Natural killer cell (primary cell): ENCODE measurements at regions not wholly inside any gene's neighbourhood (a gene's known extent, or its start where the extent isn't known, plus 50 kb on each side); places are given as distances from the start of the nearest gene placed in this dataset.
"Not testable (repeated sequence)": the region's sequence is repeated elsewhere in the genome, so short reads cannot be mapped to it uniquely, and the experiment has no call there.

Source experiments
- ATAC-seq, 3 donors: fragments of 150-1000 bp in 2 of 3; fragments of 200-7000 bp in 1 of 3; cut with Tn5 transposase; 1 replicate in 1 of 3; 2 replicates in 2 of 3; pipeline ENCODE4 v1.10.0; 2021; ENCODE audit warnings: mild to moderate bottlenecking in 2 of 3, moderate library complexity in 2 of 3
- DNase-seq, 2 donors: peaks; one replicate each; pipeline versions ENCODE4 v3.0.0 to v3.0.0-alpha.2; 2013 to 2021; ENCODE audit warnings: mixed read lengths in 1 of 2
- H3K27ac ChIP-seq: one replicate; pipeline ENCODE4 v1.5.1; 2013; ENCODE audit warnings: mild to moderate bottlenecking, low read length
- H3K27me3 ChIP-seq: one replicate; pipeline ENCODE4 v1.6.1; 2013; ENCODE audit warnings: low read length; ENCODE audit not compliant: control insufficient read depth, insufficient read depth
- H3K36me3 ChIP-seq: one replicate; pipeline ENCODE4 v1.6.1; 2013; ENCODE audit warnings: low read length; ENCODE audit not compliant: control insufficient read depth, insufficient read depth
- H3K4me1 ChIP-seq: one replicate; pipeline ENCODE4 v1.6.1; 2013; ENCODE audit warnings: low read length; ENCODE audit not compliant: control insufficient read depth, insufficient read depth
- H3K4me3 ChIP-seq: one replicate; pipeline ENCODE4 v1.5.1; 2013; ENCODE audit warnings: low read length
- H3K9me3 ChIP-seq: one replicate; pipeline ENCODE4 v1.6.1; 2013; ENCODE audit warnings: low read length; ENCODE audit not compliant: control insufficient read depth, insufficient read depth
- H3K27ac Mint-ChIP-seq, 2 donors: one replicate each; pipeline ENCODE4 v1.8.0; 2022; ENCODE audit warnings: mild to moderate bottlenecking in 2 of 2, mixed read lengths in 2 of 2, moderate library complexity in 1 of 2
- H3K27me3 Mint-ChIP-seq, 2 donors: one replicate each; pipeline ENCODE4 v1.8.0; 2022; ENCODE audit warnings: low read depth in 2 of 2, mixed read lengths in 2 of 2
- H3K36me3 Mint-ChIP-seq: one replicate; pipeline ENCODE4 v1.8.0; 2022; ENCODE audit warnings: mixed read lengths
- H3K4me1 Mint-ChIP-seq, 2 donors: one replicate each; pipeline ENCODE4 v1.8.0; 2022; ENCODE audit warnings: mixed read lengths in 2 of 2
- H3K4me3 Mint-ChIP-seq: one replicate; pipeline ENCODE4 v1.8.0; 2022; ENCODE audit warnings: mild to moderate bottlenecking, moderate library complexity, mixed read lengths
- H3K9me3 Mint-ChIP-seq, 2 donors: one replicate each; pipeline ENCODE4 v1.8.0; 2022; ENCODE audit warnings: mixed read lengths in 2 of 2
- CTCF ChIP-seq: fragments of 200-600 bp; IDR thresholded peaks from one replicate; pipeline ENCODE4 v1.8.0; 2022; ENCODE audit warnings: antibody characterized with exemption
- WGBS: methylation state at CpG from one replicate; pipeline ENCODE4 v1.1.7; 2013; ENCODE audit warnings: missing lambda C conversion rate; ENCODE audit not compliant: insufficient coverage; 5-methylcytosine and 5-hydroxymethylcytosine counted together
- intact Hi-C: fragments of 100-400 bp; cut with micrococcal nuclease; formaldehyde crosslinking; loops from one replicate; pipeline ENCODE4 v1.14.2; 2022

- intact Hi-C loops: no loop called here
- Histone ChIP-seq H3K36me3 (no peaks in the 10 kb centered on the region), H3K4me1 (no peaks in the 10 kb centered on the region), H3K27ac (no peak overlapping the region), H3K9me3 (no peaks in the 10 kb centered on the region), H3K27me3 (peaks cover 16% of the 10 kb centered on the region), H3K4me3 (no peak overlapping the region)
- peaks cover 18 to 43% of the 10 kb centered on the region in 2 donors for H3K27me3 Mint-ChIP-seq
- H3K36me3 Mint-ChIP-seq: no peaks in the 10 kb centered on the region
- H3K4me1 Mint-ChIP-seq: no peaks in the 10 kb centered on the region
- H3K9me3 Mint-ChIP-seq: no peaks in the 10 kb centered on the region
- WGBS: 98% methylated on average over 4 of the region's 4 CpGs
- no peak for DNase-seq
- no peak for TF ChIP-seq CTCF
- H3K27ac Mint-ChIP-seq: no peak overlapping the region
- ATAC-seq: no peak
- H3K4me3 Mint-ChIP-seq: no peak overlapping the region
Measured at GRCh38 chr10:6707352-6707751, 127.3 kb upstream of the PRKCQ start.

- DNase-seq (no peak), ATAC-seq (no peak)
- H3K9me3 Mint-ChIP-seq: no peaks in the 10 kb centered on the region
- no peak overlapping the region for H3K27ac ChIP-seq
- no peaks in the 10 kb centered on the region for H3K36me3 ChIP-seq
- peaks cover 16 to 40% of the 10 kb centered on the region in 2 donors for H3K27me3 Mint-ChIP-seq
- H3K4me3 Mint-ChIP-seq: no peak overlapping the region
- no peak overlapping the region for H3K27ac Mint-ChIP-seq
- H3K4me1 Mint-ChIP-seq: no peaks in the 10 kb centered on the region
- H3K27me3 ChIP-seq: peaks cover 16% of the 10 kb centered on the region
- 97% methylated on average over 3 of the region's 4 CpGs for WGBS
- H3K9me3 ChIP-seq: no peaks in the 10 kb centered on the region
- TF ChIP-seq CTCF: no peak
- no peaks in the 10 kb centered on the region for H3K4me1 ChIP-seq
- no peaks in the 10 kb centered on the region for H3K36me3 Mint-ChIP-seq
- no peak overlapping the region for H3K4me3 ChIP-seq
- intact Hi-C loops: no loop called here
Measured at GRCh38 chr10:6706725-6707124, 126.6 kb upstream of the PRKCQ start.

- Histone ChIP-seq H3K4me3 (no peak overlapping the region), H3K36me3 (no peaks in the 10 kb centered on the region), H3K4me1 (no peaks in the 10 kb centered on the region), H3K27me3 (peaks cover 6% of the 10 kb centered on the region), H3K27ac (no peak overlapping the region), H3K9me3 (no peaks in the 10 kb centered on the region)
- no peak overlapping the region for H3K4me3 Mint-ChIP-seq
- no peak for TF ChIP-seq CTCF
- intact Hi-C loops: no loop called here
- H3K36me3 Mint-ChIP-seq: no peaks in the 10 kb centered on the region
- DNase-seq (no peak), ATAC-seq (no peak)
- peaks cover 10 to 25% of the 10 kb centered on the region in 2 donors for H3K27me3 Mint-ChIP-seq
- no peak overlapping the region for H3K27ac Mint-ChIP-seq
- WGBS: 40% methylated on average over 1 of the region's 1 CpG
- no peaks in the 10 kb centered on the region for H3K4me1 Mint-ChIP-seq
- no peaks in the 10 kb centered on the region for H3K9me3 Mint-ChIP-seq
Measured at GRCh38 chr10:6704896-6705295, 124.8 kb upstream of the PRKCQ start.

DNA sequence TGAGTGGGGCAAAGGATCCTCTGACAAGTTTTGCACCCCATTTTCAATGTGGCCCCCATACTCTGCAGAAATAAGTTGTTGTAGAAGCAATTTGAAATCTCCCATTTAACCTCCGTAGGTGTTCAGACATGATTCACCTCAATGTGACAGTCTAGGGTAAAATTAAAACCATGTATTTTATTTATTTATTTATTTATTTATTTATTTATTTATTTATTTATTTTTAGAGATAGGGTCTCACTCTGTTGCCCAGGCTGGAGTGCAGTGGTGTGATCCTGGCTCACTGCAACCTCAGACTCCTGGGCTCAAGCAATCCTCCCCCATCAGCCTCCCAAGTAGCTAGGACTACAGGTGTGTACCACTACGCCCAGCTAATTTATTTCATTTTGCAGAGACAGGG is 122.8 kb upstream of the PRKCQ start:
- not testable (repeated sequence) for H3K9me3 Mint-ChIP-seq, ATAC-seq, H3K4me1 Mint-ChIP-seq

More for the DNA sequence above, 122.8 kb upstream of the PRKCQ start:
- H3K27ac Mint-ChIP-seq, H3K4me1 ChIP-seq, H3K27me3 ChIP-seq, H3K4me3 ChIP-seq, H3K36me3 ChIP-seq, H3K27me3 Mint-ChIP-seq, H3K9me3 ChIP-seq, H3K4me3 Mint-ChIP-seq, DNase-seq, intact Hi-C loops, H3K36me3 Mint-ChIP-seq, H3K27ac ChIP-seq: not testable (repeated sequence)
- WGBS: 76% methylated on average over 1 of the region's 2 CpGs
